HCT116 (cell line): ENCODE measurements at regions not wholly inside any gene's neighbourhood (a gene's known extent, or its start where the extent isn't known, plus 50 kb on each side); places are given as distances from the start of the nearest gene placed in this dataset.

Experiments
- ATAC-seq: fragments of 200-7000 bp; cut with Tn5 transposase; 2 replicates; pipeline ENCODE4 v1.9.1; 2020; ENCODE audit warnings: mild to moderate bottlenecking, moderate library complexity
- BruUV-seq: library from RNA; stranded (reverse); fragments of 400-500 nt; replicated peaks from 2 replicates; lab custom pipeline; 2021; lab: Mats Ljungman, UMichigan
- CTCF ChIA-PET: fragments of 300-600 bp; sonication (Branson Sonifier 250); formaldehyde crosslinking; loops from one replicate; lab custom pipeline; 2021; ENCODE audit warnings: antibody characterized with exemption; lab: Charles Lee
- POLR2A ChIA-PET: fragments of 300-600, 350-600 bp; sonication (Branson Sonifier 250); formaldehyde crosslinking; loops from one replicate; lab custom pipeline; 2021; ENCODE audit warnings: antibody characterized with exemption; lab: Charles Lee
- RAD21 ChIA-PET, 2 experiments: fragments of 300-600 bp; sonication (Branson Sonifier 250); formaldehyde crosslinking; loops; one replicate each; lab custom pipeline; 2023; ENCODE audit warnings: low total read pairs in 2 of 2; ENCODE audit not compliant: uncharacterized antibody in 2 of 2, unreplicated experiment in 2 of 2, low non-redundant PET in 1 of 2; lab: Charles Lee
- DNase-seq: peaks from one replicate; pipeline ENCODE4 v3.0.0-alpha.2; 2010; ENCODE audit warnings: low read depth, low spot score
- H2AFZ ChIP-seq: fragments of 200-600 bp; shearing (Covaris generic), sonication (generic); 2 replicates; pipeline ENCODE4 v1.6.1; 2017; ENCODE audit warnings: low read depth, mixed run types, mixed read lengths, antibody characterized with exemption, low read length; ENCODE audit not compliant: poor library complexity, severe bottlenecking
- H3K27ac ChIP-seq: 2 replicates; pipeline ENCODE4 v1.5.1; 2012; ENCODE audit warnings: low read depth, low read length
- H3K27me3 ChIP-seq: fragments of 200-600 bp; sonication (generic); 2 replicates; pipeline ENCODE4 v1.6.1; 2016; ENCODE audit warnings: mixed run types, low read length, mixed read lengths; ENCODE audit not compliant: insufficient read depth
- H3K36me3 ChIP-seq, 2 experiments: fragments of 200-500 bp in 1 of 2; fragments of 200-600 bp in 1 of 2; sonication (Bioruptor generic) in 1 of 2; sonication (generic) in 1 of 2; 2 replicates each; pipeline versions ENCODE4 v1.5.1 to v1.6.1; 2014 to 2016; ENCODE audit warnings: low read length in 2 of 2, inconsistent platforms in 1 of 2, mixed read lengths in 1 of 2, mixed run types in 1 of 2; ENCODE audit not compliant: insufficient read depth in 2 of 2, control insufficient read depth in 1 of 2
- H3K4me1 ChIP-seq, 2 experiments: fragments of 200-600 bp in 1 of 2; sonication (generic) in 1 of 2; 2 replicates each; pipeline versions ENCODE4 v1.5.1 to v1.6.1; 2012 to 2017; ENCODE audit warnings: low read length in 2 of 2, inconsistent platforms in 1 of 2, mild to moderate bottlenecking in 1 of 2, mixed read lengths in 1 of 2, mixed run types in 1 of 2, moderate library complexity in 1 of 2; ENCODE audit not compliant: insufficient read depth in 2 of 2, control insufficient read depth in 1 of 2
- H3K4me2 ChIP-seq: fragments of 200-600 bp; sonication (generic); 2 replicates; pipeline ENCODE4 v1.6.1; 2017; ENCODE audit warnings: mixed run types, low read length, mixed read lengths
- H3K4me3 ChIP-seq, 2 experiments: fragments of 200-600 bp in 1 of 2; sonication (generic) in 1 of 2; replicated peaks in 1 of 2; 2 replicates each; pipeline ENCODE4 v1.5.1; 2011 to 2016; ENCODE audit warnings: low read length in 2 of 2, control low read depth in 1 of 2, low read depth in 1 of 2, mild to moderate bottlenecking in 1 of 2, mixed read lengths in 1 of 2, mixed run types in 1 of 2
- H3K79me2 ChIP-seq: fragments of 200-600 bp; sonication (generic); 2 replicates; pipeline ENCODE4 v1.6.1; 2017; ENCODE audit warnings: mild to moderate bottlenecking, mixed run types, low read length, moderate library complexity, mixed read lengths; ENCODE audit not compliant: insufficient read depth
- H3K9ac ChIP-seq: fragments of 200-600 bp; sonication (generic); 2 replicates; pipeline ENCODE4 v1.6.1; 2016; ENCODE audit warnings: low read length, mixed read lengths
- H3K9me2 ChIP-seq: fragments of 200-600 bp; sonication (generic), shearing (Covaris generic); 2 replicates; pipeline ENCODE4 v1.6.1; 2017; ENCODE audit warnings: mixed run types, mild to moderate bottlenecking, moderate library complexity; ENCODE audit not compliant: insufficient read depth
- H3K9me3 ChIP-seq, 2 experiments: fragments of 200-500 bp in 1 of 2; fragments of 200-600 bp in 1 of 2; sonication (Bioruptor generic) in 1 of 2; sonication (generic) in 1 of 2; 2 replicates each; pipeline ENCODE4 v1.6.1; 2014 to 2017; ENCODE audit warnings: low read length in 2 of 2, mixed read lengths in 2 of 2, inconsistent platforms in 1 of 2, low read depth in 1 of 2, mild to moderate bottlenecking in 1 of 2, mixed run types in 1 of 2, moderate library complexity in 1 of 2; ENCODE audit not compliant: control insufficient read depth in 1 of 2, insufficient read depth in 1 of 2
- H4K20me1 ChIP-seq: fragments of 200-600 bp; sonication (generic), shearing (Covaris generic); 2 replicates; pipeline ENCODE4 v1.6.1; 2017; ENCODE audit warnings: mixed run types, mild to moderate bottlenecking, moderate library complexity; ENCODE audit not compliant: insufficient read depth
- CBX3 ChIP-seq: IDR thresholded peaks from 2 replicates; pipeline ENCODE4 v1.6.1; 2012; ENCODE audit warnings: low read depth
- EZH2 ChIP-seq: fragments of 200-600 bp; sonication (generic); IDR thresholded peaks from 2 replicates; pipeline ENCODE4 v1.6.1; 2017; ENCODE audit warnings: antibody characterized with exemption, mixed run types
- MAX ChIP-seq: IDR thresholded peaks from 2 replicates; pipeline ENCODE4 v1.6.1; 2012
- POLR2A ChIP-seq: IDR thresholded peaks from 2 replicates; pipeline ENCODE4 v1.7.0; 2011; ENCODE audit warnings: borderline replicate concordance; ENCODE audit not compliant: insufficient read depth, insufficient read length; ENCODE audit errors: extremely low read depth
- POLR2AphosphoS5 ChIP-seq: IDR thresholded peaks from 2 replicates; pipeline ENCODE4 v1.6.1; 2011; ENCODE audit warnings: mild to moderate bottlenecking, low read depth, low read length, moderate library complexity
- RAD21 ChIP-seq: IDR thresholded peaks from 2 replicates; pipeline ENCODE4 v1.6.1; 2012; ENCODE audit warnings: low read depth, mild to moderate bottlenecking
- SRF ChIP-seq: IDR thresholded peaks from 2 replicates; pipeline ENCODE4 v1.6.1; 2012; ENCODE audit warnings: low read depth
- ZBTB33 ChIP-seq: IDR thresholded peaks from 2 replicates; pipeline ENCODE4 v1.6.1; 2011; ENCODE audit warnings: mild to moderate bottlenecking, low read length, moderate library complexity; ENCODE audit not compliant: insufficient replicate concordance; ENCODE audit errors: extremely low read depth
- intact Hi-C: fragments of 100-400 bp; cut with micrococcal nuclease; formaldehyde crosslinking; loops from 2 replicates; pipeline ENCODE4 v1.10.0; 2022

GRCh38 chr11:130582176-130582575 is 133.7 kb downstream of the ADAMTS15 start:
- no peak overlapping the region for H2AFZ ChIP-seq
- H3K9ac ChIP-seq, result no peak overlapping the region
- DNase-seq (no peak), ATAC-seq (no peak)
- H3K9me2 ChIP-seq, result no peaks in the 10 kb centered on the region
- no TSS peak for BruUV-seq
- no peak overlapping the region for H3K4me3 ChIP-seq
- H3K27ac ChIP-seq, result no peak overlapping the region
- H3K27me3 ChIP-seq, result no peaks in the 10 kb centered on the region
- POLR2A ChIA-PET, result no interaction called here
- TF ChIP-seq MAX, result no peak
- no peak for TF ChIP-seq POLR2A
- no peaks in the 10 kb centered on the region for H3K79me2 ChIP-seq
- RAD21 ChIA-PET, result no interaction called here
- no peaks in the 10 kb centered on the region for H3K9me3 ChIP-seq
- no peak overlapping the region for H3K4me2 ChIP-seq
- peaks cover 0 to 14% of the 10 kb centered on the region in 2 experiments; a peak in 2 of 4 replicates for H3K4me1 ChIP-seq
- CTCF ChIA-PET, result no interaction called here
- no peaks in the 10 kb centered on the region for H4K20me1 ChIP-seq
- intact Hi-C loops, result no loop called here
- H3K36me3 ChIP-seq, result no peaks in the 10 kb centered on the region

- POLR2A ChIA-PET, result no interaction called here
- H2AFZ ChIP-seq, result no peak overlapping the region
- H3K9ac ChIP-seq, result no peak overlapping the region
- peaks cover 0 to 14% of the 10 kb centered on the region in 2 experiments; a peak in 2 of 4 replicates for H3K4me1 ChIP-seq
- no TSS peak for BruUV-seq
- no peaks in the 10 kb centered on the region for H3K79me2 ChIP-seq
- no peak for TF ChIP-seq EZH2
- TF ChIP-seq SRF, result no peak
- no peak for TF ChIP-seq ZBTB33
- TF ChIP-seq CBX3, result no peak
- TF ChIP-seq POLR2AphosphoS5, result no peak
- TF ChIP-seq POLR2A, result no peak
- no peak for TF ChIP-seq MAX
- no peak for TF ChIP-seq RAD21
- CTCF ChIA-PET, result no interaction called here
- H3K36me3 ChIP-seq, result no peaks in the 10 kb centered on the region
- DNase-seq (no peak), ATAC-seq (no peak)
- intact Hi-C loops, result no loop called here
- RAD21 ChIA-PET, result no interaction called here
- H4K20me1 ChIP-seq, result no peaks in the 10 kb centered on the region
- H3K9me2 ChIP-seq, result no peaks in the 10 kb centered on the region
- H3K4me2 ChIP-seq, result no peak overlapping the region
- no peaks in the 10 kb centered on the region for H3K27me3 ChIP-seq
- no peak overlapping the region for H3K27ac ChIP-seq
- no peak overlapping the region for H3K4me3 ChIP-seq
- H3K9me3 ChIP-seq, result no peaks in the 10 kb centered on the region
Measured at GRCh38 chr11:130582981-130583380, 134.5 kb downstream of the ADAMTS15 start.
